Ascending aorta (tissue), 2 donors: ENCODE measurements at regions not wholly inside any gene's neighbourhood (a gene's known extent, or its start where the extent isn't known, plus 50 kb on each side); places are given as distances from the start of the nearest gene placed in this dataset.

Source experiments
- DNase-seq, 2 donors: peaks; one replicate each; pipeline ENCODE4 v3.0.0-alpha.2; 2019; ENCODE audit warnings: low spot score in 2 of 2
- H3K27ac ChIP-seq, 2 donors: fragments of 200-600 bp; sonication (generic); one replicate each; pipeline ENCODE4 v1.5.1; 2016 to 2017; ENCODE audit warnings: mild to moderate bottlenecking in 1 of 2
- H3K27me3 ChIP-seq: fragments of 200-600 bp; sonication (generic); one replicate; pipeline ENCODE4 v1.5.1; 2017
- H3K36me3 ChIP-seq, 2 donors: fragments of 200-600 bp; sonication (generic); one replicate each; pipeline ENCODE4 v1.5.1; 2016
- H3K4me1 ChIP-seq, 2 donors: fragments of 200-600 bp; sonication (generic); one replicate each; pipeline ENCODE4 v1.5.1; 2016 to 2017; ENCODE audit warnings: mild to moderate bottlenecking in 1 of 2
- H3K4me3 ChIP-seq, 2 donors: fragments of 200-600 bp; sonication (generic); one replicate each; pipeline ENCODE4 v1.5.1; 2016 to 2017; ENCODE audit warnings: mild to moderate bottlenecking in 1 of 2
- H3K9me3 ChIP-seq, 2 donors: fragments of 200-600 bp; sonication (generic); one replicate each; pipeline ENCODE4 v1.5.1; 2016
- intact Hi-C: fragments of 100-400 bp; cut with DNase I; formaldehyde crosslinking; loops from one replicate; pipeline ENCODE4 v1.15.1; 2023
- TF ChIP-seq, protein P1 (sequence below), 3 experiments: fragments of 200-600 bp in 2 of 3; fragments of 450-650 bp in 1 of 3; sonication (generic) in 2 of 3; IDR thresholded peaks; one replicate each; pipeline ENCODE4 v1.5.1; 2016 to 2019; ENCODE audit warnings: antibody characterized with exemption in 3 of 3, mild to moderate bottlenecking in 1 of 3, moderate library complexity in 1 of 3

DNA sequence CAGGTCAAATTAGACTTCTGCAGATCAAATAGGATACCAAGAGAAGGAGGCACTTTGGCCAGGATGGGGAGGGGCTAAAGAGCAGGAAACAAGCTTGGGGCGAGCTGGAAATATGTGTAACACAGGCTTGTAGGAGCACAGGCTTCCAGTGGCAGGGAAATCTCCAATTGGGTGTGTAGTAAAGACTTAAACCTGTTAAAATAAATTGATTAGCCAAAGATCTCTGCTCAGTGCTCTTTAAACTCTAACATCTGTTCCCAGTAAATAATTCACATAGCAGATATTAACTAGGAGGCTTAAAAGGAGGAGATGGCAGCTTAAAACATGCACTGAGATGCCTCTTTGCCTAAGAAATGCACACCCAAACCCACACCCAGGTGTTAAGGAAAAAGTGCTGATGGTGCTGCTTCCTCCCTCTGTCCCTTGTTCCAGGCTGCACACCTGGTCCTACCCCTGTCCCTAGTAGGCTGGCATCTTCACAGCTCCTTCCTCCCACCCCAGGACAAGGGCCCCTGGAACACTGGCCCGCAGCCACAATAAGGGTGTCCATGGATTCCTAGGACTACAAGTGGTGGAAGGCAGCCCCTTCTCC lies 93.5 kb upstream of the MLN start:
- TF ChIP-seq, protein P1, sequence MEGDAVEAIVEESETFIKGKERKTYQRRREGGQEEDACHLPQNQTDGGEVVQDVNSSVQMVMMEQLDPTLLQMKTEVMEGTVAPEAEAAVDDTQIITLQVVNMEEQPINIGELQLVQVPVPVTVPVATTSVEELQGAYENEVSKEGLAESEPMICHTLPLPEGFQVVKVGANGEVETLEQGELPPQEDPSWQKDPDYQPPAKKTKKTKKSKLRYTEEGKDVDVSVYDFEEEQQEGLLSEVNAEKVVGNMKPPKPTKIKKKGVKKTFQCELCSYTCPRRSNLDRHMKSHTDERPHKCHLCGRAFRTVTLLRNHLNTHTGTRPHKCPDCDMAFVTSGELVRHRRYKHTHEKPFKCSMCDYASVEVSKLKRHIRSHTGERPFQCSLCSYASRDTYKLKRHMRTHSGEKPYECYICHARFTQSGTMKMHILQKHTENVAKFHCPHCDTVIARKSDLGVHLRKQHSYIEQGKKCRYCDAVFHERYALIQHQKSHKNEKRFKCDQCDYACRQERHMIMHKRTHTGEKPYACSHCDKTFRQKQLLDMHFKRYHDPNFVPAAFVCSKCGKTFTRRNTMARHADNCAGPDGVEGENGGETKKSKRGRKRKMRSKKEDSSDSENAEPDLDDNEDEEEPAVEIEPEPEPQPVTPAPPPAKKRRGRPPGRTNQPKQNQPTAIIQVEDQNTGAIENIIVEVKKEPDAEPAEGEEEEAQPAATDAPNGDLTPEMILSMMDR (IDR thresholded peaks at IDR 0.05), result no peak
- Histone ChIP-seq H3K9me3 (no peaks in the 10 kb centered on the region), H3K27me3 (no peaks in the 10 kb centered on the region), H3K36me3 (no peaks in the 10 kb centered on the region), H3K27ac (no peak overlapping the region), H3K4me3 (no peak overlapping the region), H3K4me1 (peaks cover 0 to 16% of the 10 kb centered on the region in 2 donors)
- intact Hi-C loops, result no loop called here
- DNase-seq, result no peak

DNA sequence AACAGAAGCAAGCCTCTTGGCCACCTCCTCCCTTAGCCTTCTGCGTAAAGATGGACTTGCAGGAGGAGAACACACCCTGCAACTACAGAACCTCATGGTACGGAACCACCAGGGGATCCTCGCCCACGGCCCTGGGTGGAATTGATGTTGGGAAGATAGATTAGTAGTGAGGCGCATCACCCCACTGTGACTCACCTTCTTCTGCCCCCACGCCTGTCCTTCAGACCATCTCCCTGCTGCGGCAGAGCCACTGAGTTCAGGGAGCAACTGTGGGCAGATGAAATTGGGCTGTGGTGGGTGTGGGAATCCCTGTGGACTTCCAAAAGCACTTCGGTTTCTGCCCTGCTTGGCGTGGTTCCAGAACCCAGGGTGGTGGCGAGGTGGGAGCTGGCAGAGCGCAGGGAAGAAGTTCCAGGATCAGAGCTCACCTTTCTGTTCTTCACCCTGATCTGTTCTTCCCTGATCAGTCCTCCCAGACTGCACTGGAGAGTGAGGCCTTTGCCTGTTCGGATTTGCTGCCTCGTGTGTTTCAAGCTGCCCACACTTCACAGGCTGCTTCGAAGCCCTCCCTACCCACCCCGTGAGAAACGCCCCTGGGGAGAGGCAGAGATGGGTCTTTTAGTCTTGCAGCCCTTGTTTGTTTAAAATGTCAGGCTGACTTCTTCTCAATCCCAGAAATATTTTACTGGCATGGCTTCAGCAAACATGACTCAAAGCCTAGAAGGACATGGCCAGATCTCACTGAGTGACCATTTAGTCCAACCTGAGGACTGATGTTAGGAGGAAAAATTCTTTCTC lies 92.8 kb upstream of the MLN start:
- Histone ChIP-seq H3K27ac (no peak overlapping the region), H3K36me3 (no peaks in the 10 kb centered on the region), H3K4me3 (no peak overlapping the region), H3K27me3 (no peaks in the 10 kb centered on the region), H3K9me3 (no peaks in the 10 kb centered on the region), H3K4me1 (peaks cover 0 to 16% of the 10 kb centered on the region in 2 donors)
- TF ChIP-seq, protein P1 (IDR thresholded peaks at IDR 0.05), result no peak
- DNase-seq, result no peak
- intact Hi-C loops, result no loop called here

DNA sequence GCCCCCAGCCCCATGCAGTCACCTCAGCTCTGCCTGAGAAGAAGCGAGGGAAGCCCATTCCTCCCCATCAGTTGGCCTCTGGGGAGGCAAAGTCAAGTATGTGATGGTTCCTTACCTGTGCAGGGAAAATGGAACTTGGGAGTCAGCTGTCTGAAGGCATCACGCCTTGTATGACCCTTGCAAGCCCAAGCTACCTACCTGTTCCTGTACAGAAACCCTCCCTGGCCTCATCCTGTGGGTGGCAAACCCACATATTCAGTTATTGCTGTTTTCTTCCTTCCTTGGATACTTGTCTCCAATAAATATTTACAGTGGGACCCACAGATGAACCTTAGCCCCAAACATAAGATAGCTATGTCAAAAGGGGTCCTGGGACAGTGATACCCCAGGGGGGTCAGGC lies 92.2 kb upstream of the MLN start:
- no peak for DNase-seq
- Histone ChIP-seq H3K4me3 (no peak overlapping the region), H3K27me3 (no peaks in the 10 kb centered on the region), H3K4me1 (peaks cover 0 to 16% of the 10 kb centered on the region in 2 donors), H3K9me3 (no peaks in the 10 kb centered on the region), H3K27ac (no peak overlapping the region), H3K36me3 (no peaks in the 10 kb centered on the region)
- intact Hi-C loops, result no loop called here
- TF ChIP-seq, protein P1 (IDR thresholded peaks at IDR 0.05), result no peak

DNA sequence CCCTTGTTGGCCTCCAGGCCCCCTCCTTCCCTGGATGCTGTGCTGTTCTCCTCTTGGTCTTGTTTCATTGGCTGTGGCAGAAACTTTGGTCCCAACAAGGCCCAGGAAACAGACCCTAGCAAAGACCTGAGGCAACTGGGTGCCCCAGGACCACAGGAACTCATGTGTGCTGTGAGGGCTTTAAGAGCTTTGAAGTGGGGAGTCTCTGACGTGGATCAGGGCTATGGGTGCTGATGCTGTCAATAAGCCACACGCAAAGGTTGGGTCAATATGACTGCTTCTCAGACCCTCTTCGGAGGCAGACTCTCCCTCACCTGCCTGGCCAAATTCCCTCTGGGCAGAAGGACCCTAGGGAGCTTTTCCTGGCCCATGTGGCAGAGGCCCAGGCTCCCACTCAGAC lies 91.5 kb upstream of the MLN start:
- H3K36me3 ChIP-seq, result no peaks in the 10 kb centered on the region
- DNase-seq, result no peak
- H3K4me3 ChIP-seq, result no peak overlapping the region
- H3K4me1 ChIP-seq, result peaks cover 0 to 16% of the 10 kb centered on the region in 2 donors
- TF ChIP-seq, protein P1 (IDR thresholded peaks at IDR 0.05), result no peak
- no peaks in the 10 kb centered on the region for H3K27me3 ChIP-seq
- no peaks in the 10 kb centered on the region for H3K9me3 ChIP-seq
- intact Hi-C loops, result no loop called here
- no peak overlapping the region for H3K27ac ChIP-seq

- H3K4me3 ChIP-seq, result no peak overlapping the region
- peaks cover 0 to 16% of the 10 kb centered on the region in 2 donors for H3K4me1 ChIP-seq
- TF ChIP-seq, protein P1 (IDR thresholded peaks at IDR 0.05), result no peak
- H3K27ac ChIP-seq, result no peak overlapping the region
- DNase-seq, result no peak
- H3K36me3 ChIP-seq, result no peaks in the 10 kb centered on the region
- intact Hi-C loops, result no loop called here
- no peaks in the 10 kb centered on the region for H3K9me3 ChIP-seq
- no peaks in the 10 kb centered on the region for H3K27me3 ChIP-seq
Measured at GRCh38 chr6:33894438-33894837, 90.6 kb upstream of the MLN start.
